Calu3 (cell line): ENCODE measurements at regions not wholly inside any gene's neighbourhood (a gene's known extent, or its start where the extent isn't known, plus 50 kb on each side); places are given as distances from the start of the nearest gene placed in this dataset.

Experiments used
- BruUV-seq: library from RNA; stranded (reverse); fragments of 400-500 nt; replicated peaks from 2 replicates; lab custom pipeline; 2021; lab: Mats Ljungman, UMichigan
- CTCF ChIA-PET: fragments of 300-600 bp; sonication (Branson Sonifier 250); formaldehyde crosslinking; loops from one replicate; lab custom pipeline; 2022; ENCODE audit warnings: antibody characterized with exemption; lab: Charles Lee
- DNase-seq: peaks from one replicate; pipeline ENCODE4 v3.0.0; 2022
- H3K27ac Mint-ChIP-seq: one replicate; pipeline ENCODE4 v1.8.0; 2022; ENCODE audit warnings: mixed read lengths; ENCODE audit not compliant: unreplicated experiment
- H3K27me3 Mint-ChIP-seq: one replicate; pipeline ENCODE4 v1.8.0; 2022; ENCODE audit warnings: mixed read lengths; ENCODE audit not compliant: unreplicated experiment
- H3K36me3 Mint-ChIP-seq: one replicate; pipeline ENCODE4 v1.8.0; 2022; ENCODE audit warnings: mild to moderate bottlenecking, moderate library complexity, mixed read lengths; ENCODE audit not compliant: insufficient read depth, unreplicated experiment
- H3K4me1 Mint-ChIP-seq: one replicate; pipeline ENCODE4 v1.8.0; 2022; ENCODE audit warnings: mild to moderate bottlenecking, low read depth, mixed read lengths; ENCODE audit not compliant: unreplicated experiment
- H3K4me3 Mint-ChIP-seq: one replicate; pipeline ENCODE4 v1.8.0; 2022; ENCODE audit warnings: mild to moderate bottlenecking, low read depth, moderate library complexity, mixed read lengths; ENCODE audit not compliant: unreplicated experiment
- H3K9me3 Mint-ChIP-seq: one replicate; pipeline ENCODE4 v1.8.0; 2022; ENCODE audit warnings: low read depth, mixed read lengths; ENCODE audit not compliant: unreplicated experiment
- intact Hi-C: fragments of 100-400 bp; cut with micrococcal nuclease; formaldehyde crosslinking; loops from one replicate; pipeline ENCODE4 v1.10.0; 2022; ENCODE audit not compliant: unreplicated experiment
- TF ChIP-seq, protein P1 (sequence below): fragments of 200-600 bp; IDR thresholded peaks from one replicate; pipeline ENCODE4 v1.8.0; 2022; ENCODE audit warnings: antibody characterized with exemption; ENCODE audit not compliant: unreplicated experiment

DNA sequence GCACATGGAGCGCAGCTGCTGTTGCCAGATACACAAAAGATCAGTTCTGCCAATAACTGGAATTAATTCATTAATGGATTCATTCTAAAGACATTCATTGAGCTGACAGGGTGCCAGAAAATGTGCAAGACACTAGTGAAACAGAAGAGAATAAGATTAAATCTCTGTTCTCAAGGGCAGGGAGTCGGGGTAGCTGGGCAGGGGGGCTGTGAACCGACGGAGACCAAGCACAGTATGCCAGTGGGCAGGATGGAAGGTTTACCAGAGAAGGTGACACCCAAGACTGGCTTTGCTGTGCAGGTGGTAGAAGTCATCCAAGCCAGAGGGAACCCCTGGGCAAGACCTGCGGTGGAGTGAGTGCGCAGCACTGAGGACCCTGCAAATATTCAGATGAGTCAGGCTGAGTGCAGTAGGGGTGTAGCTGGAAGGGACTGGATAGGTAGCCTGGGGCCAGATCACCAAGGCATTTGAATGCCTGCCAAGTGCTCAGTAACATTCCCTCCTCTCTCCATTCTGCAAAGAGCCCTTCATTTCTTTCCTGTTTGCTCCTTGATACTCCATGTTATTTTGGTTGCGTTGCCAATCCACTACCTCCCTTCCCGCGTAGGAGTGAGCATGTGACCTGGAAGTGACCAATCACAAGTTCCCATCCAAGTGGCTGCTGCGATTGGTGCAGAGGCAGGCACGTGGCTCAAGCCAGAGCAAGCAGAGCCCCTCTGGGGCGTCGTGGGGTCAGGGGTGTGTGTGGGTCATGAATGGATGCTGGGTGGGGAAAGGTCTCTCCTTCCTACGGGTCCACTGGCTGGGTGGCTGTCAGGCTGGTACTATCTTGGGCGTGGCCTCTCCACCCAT, 413.1 kb downstream of the PTPRU start:
- Mint-ChIP-seq H3K27ac (peak overlapping the region; percentile 15), H3K4me3 (no peak overlapping the region), H3K4me1 (peaks cover 29% of the 10 kb centered on the region), H3K36me3 (peaks cover 10% of the 10 kb centered on the region), H3K9me3 (no peaks in the 10 kb centered on the region), H3K27me3 (no peaks in the 10 kb centered on the region)
- BruUV-seq: no TSS peak
- DNase-seq: peak; percentile 53
- CTCF ChIA-PET: interaction anchor here (1.8 kb wide), 1 partner anchor 10 kb away, joined by 3 read pairs; no protein-coding TSS in a partner anchor
- TF ChIP-seq, protein P1, sequence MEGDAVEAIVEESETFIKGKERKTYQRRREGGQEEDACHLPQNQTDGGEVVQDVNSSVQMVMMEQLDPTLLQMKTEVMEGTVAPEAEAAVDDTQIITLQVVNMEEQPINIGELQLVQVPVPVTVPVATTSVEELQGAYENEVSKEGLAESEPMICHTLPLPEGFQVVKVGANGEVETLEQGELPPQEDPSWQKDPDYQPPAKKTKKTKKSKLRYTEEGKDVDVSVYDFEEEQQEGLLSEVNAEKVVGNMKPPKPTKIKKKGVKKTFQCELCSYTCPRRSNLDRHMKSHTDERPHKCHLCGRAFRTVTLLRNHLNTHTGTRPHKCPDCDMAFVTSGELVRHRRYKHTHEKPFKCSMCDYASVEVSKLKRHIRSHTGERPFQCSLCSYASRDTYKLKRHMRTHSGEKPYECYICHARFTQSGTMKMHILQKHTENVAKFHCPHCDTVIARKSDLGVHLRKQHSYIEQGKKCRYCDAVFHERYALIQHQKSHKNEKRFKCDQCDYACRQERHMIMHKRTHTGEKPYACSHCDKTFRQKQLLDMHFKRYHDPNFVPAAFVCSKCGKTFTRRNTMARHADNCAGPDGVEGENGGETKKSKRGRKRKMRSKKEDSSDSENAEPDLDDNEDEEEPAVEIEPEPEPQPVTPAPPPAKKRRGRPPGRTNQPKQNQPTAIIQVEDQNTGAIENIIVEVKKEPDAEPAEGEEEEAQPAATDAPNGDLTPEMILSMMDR: no peak
- intact Hi-C loops: no loop called here

- H3K4me1 Mint-ChIP-seq: peaks cover 29% of the 10 kb centered on the region
- peaks cover 10% of the 10 kb centered on the region for H3K36me3 Mint-ChIP-seq
- no peaks in the 10 kb centered on the region for H3K27me3 Mint-ChIP-seq
- no peak for DNase-seq
- intact Hi-C loops: no loop called here
- no peak overlapping the region for H3K4me3 Mint-ChIP-seq
- TF ChIP-seq, protein P1: no peak
- peak overlapping the region; percentile 15 for H3K27ac Mint-ChIP-seq
- BruUV-seq: no TSS peak
- CTCF ChIA-PET: interaction anchor here (1.8 kb wide), 1 partner anchor 9 kb away, joined by 3 read pairs; no protein-coding TSS in a partner anchor
- H3K9me3 Mint-ChIP-seq: no peaks in the 10 kb centered on the region
Observed at GRCh38 chr1:29648798-29649188, 412.5 kb downstream of the PTPRU start.

DNA sequence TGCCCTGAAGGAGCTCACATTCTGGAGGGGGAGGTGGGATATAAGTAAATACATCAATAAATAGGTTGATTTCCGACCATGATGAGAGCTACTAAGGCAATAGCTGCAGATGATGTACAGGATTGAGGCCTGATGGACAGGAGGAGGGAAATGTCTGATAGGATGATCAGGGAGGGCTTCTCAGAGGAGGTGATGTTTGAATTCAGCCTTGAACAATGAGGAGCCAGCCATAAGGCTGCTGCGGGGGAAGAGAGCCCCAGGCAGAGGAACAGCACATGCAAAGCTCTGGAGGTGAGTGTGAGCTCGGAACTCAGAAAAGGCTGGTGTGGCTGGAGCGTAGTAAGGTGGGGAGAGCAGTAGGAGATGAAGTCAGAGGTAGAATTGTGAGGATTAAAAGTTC, 411.7 kb downstream of the PTPRU start:
- H3K27me3 Mint-ChIP-seq: no peaks in the 10 kb centered on the region
- H3K36me3 Mint-ChIP-seq: peaks cover 10% of the 10 kb centered on the region
- no peak overlapping the region for H3K4me3 Mint-ChIP-seq
- H3K27ac Mint-ChIP-seq: no peak overlapping the region
- no peaks in the 10 kb centered on the region for H3K9me3 Mint-ChIP-seq
- peaks cover 29% of the 10 kb centered on the region for H3K4me1 Mint-ChIP-seq
- intact Hi-C loops: no loop called here
- CTCF ChIA-PET: no interaction called here
- no TSS peak for BruUV-seq
- TF ChIP-seq, protein P1: no peak
- DNase-seq: no peak

DNA sequence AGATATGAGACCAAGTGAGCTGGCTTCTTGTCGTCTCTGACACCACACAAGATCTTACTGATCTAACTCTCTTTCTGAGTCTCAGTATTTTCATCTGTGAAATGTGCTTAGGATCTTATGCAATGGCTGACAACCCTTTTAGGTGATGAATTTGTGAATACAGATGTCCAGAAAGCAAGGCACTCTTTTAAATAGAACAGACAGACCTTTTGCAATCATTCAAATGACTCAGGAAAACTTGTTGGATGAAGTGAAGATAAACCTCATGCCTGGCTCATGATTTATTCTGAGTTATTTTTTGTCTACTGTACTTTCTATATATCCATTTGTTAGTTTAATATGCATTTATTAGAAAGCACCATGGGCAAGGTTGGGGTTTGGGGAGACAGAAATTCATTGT, 411.3 kb downstream of the PTPRU start:
- Mint-ChIP-seq H3K36me3 (peaks cover 10% of the 10 kb centered on the region), H3K4me1 (peaks cover 29% of the 10 kb centered on the region), H3K4me3 (no peak overlapping the region), H3K9me3 (no peaks in the 10 kb centered on the region), H3K27me3 (no peaks in the 10 kb centered on the region), H3K27ac (no peak overlapping the region)
- TF ChIP-seq, protein P1: no peak
- CTCF ChIA-PET: no interaction called here
- BruUV-seq: no TSS peak
- intact Hi-C loops: no loop called here
- no peak for DNase-seq
